HG03432 (cell line): ENCODE measurements at regions not wholly inside any gene's neighbourhood (a gene's known extent, or its start where the extent isn't known, plus 50 kb on each side); places are given as distances from the start of the nearest gene placed in this dataset.

Experiments used
- ATAC-seq: cut with Tn5 transposase; IDR thresholded peaks from one replicate; pipeline ENCODE4 v1.9.1; 2021; ENCODE audit warnings: mild to moderate bottlenecking, moderate library complexity; ENCODE audit not compliant: unreplicated experiment

GRCh38 chr7:47221826-47222225 is 360.1 kb downstream of the TNS3 start:
- ATAC-seq: no peak

GRCh38 chr7:47218378-47219176 is 363.3 kb downstream of the TNS3 start:
- ATAC-seq: no peak

GRCh38 chr7:47217570-47218360 is 364.1 kb downstream of the TNS3 start:
- no peak for ATAC-seq

- ATAC-seq: no peak
Measured at GRCh38 chr7:47217086-47217485, 364.8 kb downstream of the TNS3 start.

GRCh38 chr7:47216439-47216838 is 365.5 kb downstream of the TNS3 start:
- no peak for ATAC-seq

GRCh38 chr7:47215640-47216039 is 366.3 kb downstream of the TNS3 start:
- no peak for ATAC-seq

GRCh38 chr7:47215049-47215448 is 366.9 kb downstream of the TNS3 start:
- no peak for ATAC-seq

GRCh38 chr7:47213276-47213675 is 368.6 kb downstream of the TNS3 start:
- ATAC-seq: no peak

GRCh38 chr7:47211519-47211973 is 370.4 kb downstream of the TNS3 start:
- ATAC-seq: peak; percentile 44

- ATAC-seq: no peak
Measured at GRCh38 chr7:47210281-47210854, 371.5 kb downstream of the TNS3 start.

- ATAC-seq: no peak
Measured at GRCh38 chr7:47207956-47208355, 374.0 kb downstream of the TNS3 start.

- no peak for ATAC-seq
Measured at GRCh38 chr7:47204709-47205108, 377.2 kb downstream of the TNS3 start.

- no peak for ATAC-seq
Measured at GRCh38 chr7:47202146-47202783, 379.6 kb downstream of the TNS3 start.

- ATAC-seq: no peak
Measured at GRCh38 chr7:47198159-47198558, 383.8 kb downstream of the TNS3 start.

- ATAC-seq: no peak
Measured at GRCh38 chr7:47197486-47197885, 384.4 kb downstream of the TNS3 start.

GRCh38 chr7:47196737-47197136 is 385.2 kb downstream of the TNS3 start:
- no peak for ATAC-seq

GRCh38 chr7:47196106-47196645 is 385.7 kb downstream of the TNS3 start:
- no peak for ATAC-seq

- no peak for ATAC-seq
Measured at GRCh38 chr7:47195641-47196040, 386.3 kb downstream of the TNS3 start.

GRCh38 chr7:47194516-47195057 is 387.3 kb downstream of the TNS3 start:
- no peak for ATAC-seq

- no peak for ATAC-seq
Measured at GRCh38 chr7:47192978-47193377, 388.9 kb downstream of the TNS3 start.

GRCh38 chr7:47191876-47192291 is 390.0 kb downstream of the TNS3 start:
- peak; percentile 58 for ATAC-seq
